ENCODE measurements at regions not wholly inside any gene's neighbourhood (a gene's known extent, or its start where the extent isn't known, plus 50 kb on each side); places are given as distances from the start of the nearest gene placed in this dataset.

- TF ChIP-seq CTCF (IDR thresholded peaks at IDR 0.05) (no peak), POLR2A (IDR thresholded peaks at IDR 0.05) (no peak)
Observed at GRCh38 chr21:25453524-25453923, 153.8 kb downstream of the MRPL39 start.

Data from lower leg skin (tissue), 3 donors.